CD14-positive monocyte (primary cell): ENCODE measurements at regions not wholly inside any gene's neighbourhood (a gene's known extent, or its start where the extent isn't known, plus 50 kb on each side); places are given as distances from the start of the nearest gene placed in this dataset.
"Not testable (repeated sequence)": the region's sequence is repeated elsewhere in the genome, so short reads cannot be mapped to it uniquely, and the experiment has no call there.

Source experiments
- DNase-seq, 3 donors: peaks; one replicate each; pipeline ENCODE4 v3.0.0-alpha.2; 2011 to 2022
- H2AFZ ChIP-seq: 2 replicates; pipeline ENCODE4 v1.6.0; 2012; ENCODE audit warnings: mild to moderate bottlenecking, low read depth, low read length, inconsistent platforms; ENCODE audit not compliant: insufficient read depth, poor library complexity, severe bottlenecking
- H3K27ac ChIP-seq, 2 donors: 1 replicate in 1 of 2; 2 replicates in 1 of 2; pipeline ENCODE4 v1.5.1; 2012 to 2013; ENCODE audit warnings: low read length in 2 of 2, control low read depth in 1 of 2, inconsistent platforms in 1 of 2, low read depth in 1 of 2, mild to moderate bottlenecking in 1 of 2
- H3K27me3 ChIP-seq, 2 donors: one replicate each; pipeline versions ENCODE4 v1.6.0 to v1.6.1; 2011 to 2013; ENCODE audit warnings: low read length in 2 of 2; ENCODE audit not compliant: control insufficient read depth in 2 of 2, insufficient read depth in 2 of 2
- H3K36me3 ChIP-seq, 2 donors: replicated peaks in 1 of 2; 1 replicate in 1 of 2; 2 replicates in 1 of 2; pipeline versions ENCODE4 v1.5.1 to v1.6.1; 2012 to 2013; ENCODE audit warnings: low read length in 2 of 2, control low read depth in 1 of 2, inconsistent platforms in 1 of 2, mild to moderate bottlenecking in 1 of 2; ENCODE audit not compliant: insufficient read depth in 2 of 2, control insufficient read depth in 1 of 2
- H3K4me1 ChIP-seq, 2 donors: 1 replicate in 1 of 2; 2 replicates in 1 of 2; pipeline versions ENCODE4 v1.5.1 to v1.6.1; 2012 to 2013; ENCODE audit warnings: low read length in 2 of 2, control low read depth in 1 of 2, inconsistent platforms in 1 of 2, mild to moderate bottlenecking in 1 of 2, moderate library complexity in 1 of 2; ENCODE audit not compliant: insufficient read depth in 2 of 2, control insufficient read depth in 1 of 2
- H3K4me2 ChIP-seq: replicated peaks from 2 replicates; pipeline ENCODE3; 2012; ENCODE audit warnings: low read length, moderate library complexity, mild to moderate bottlenecking; ENCODE audit not compliant: poor library complexity, severe bottlenecking; ENCODE audit errors: extremely low read depth
- H3K4me3 ChIP-seq, 3 experiments: fragments of 200-600 bp in 1 of 3; sonication (generic) in 1 of 3; replicated peaks in 1 of 3; 1 replicate in 2 of 3; 2 replicates in 1 of 3; pipeline ENCODE4 v1.5.1; 2011 to 2013; ENCODE audit warnings: low read length in 3 of 3, mild to moderate bottlenecking in 3 of 3, control low read depth in 2 of 3, low read depth in 2 of 3, inconsistent platforms in 1 of 3, moderate library complexity in 1 of 3
- H3K79me2 ChIP-seq: 2 replicates; pipeline ENCODE4 v1.6.0; 2012; ENCODE audit warnings: mild to moderate bottlenecking, control low read depth, inconsistent platforms, low read length, moderate library complexity; ENCODE audit not compliant: insufficient read depth
- H3K9ac ChIP-seq: 2 replicates; pipeline ENCODE4 v1.6.0; 2017; ENCODE audit warnings: low read length, mild to moderate bottlenecking; ENCODE audit not compliant: insufficient read depth, poor library complexity, severe bottlenecking
- H3K9me3 ChIP-seq, 2 donors: replicated peaks in 1 of 2; 1 replicate in 1 of 2; 2 replicates in 1 of 2; pipeline versions ENCODE4 v1.5.1 to v1.6.1; 2012 to 2013; ENCODE audit warnings: low read length in 2 of 2, control low read depth in 1 of 2; ENCODE audit not compliant: control insufficient read depth in 1 of 2, insufficient read depth in 1 of 2
- H4K20me1 ChIP-seq: 2 replicates; pipeline ENCODE4 v1.6.0; 2012; ENCODE audit warnings: mild to moderate bottlenecking, low read length, control low read depth, moderate library complexity; ENCODE audit not compliant: insufficient read depth
- H3K27ac Mint-ChIP-seq, 7 donors: one replicate each; pipeline ENCODE4 v1.8.0; 2020; ENCODE audit warnings: mild to moderate bottlenecking in 7 of 7, mixed read lengths in 7 of 7, moderate library complexity in 6 of 7, inconsistent platforms in 2 of 7
- H3K27me3 Mint-ChIP-seq, 3 donors: one replicate each; pipeline ENCODE4 v1.8.0; 2021 to 2022; ENCODE audit warnings: low read depth in 3 of 3, mild to moderate bottlenecking in 3 of 3, mixed read lengths in 3 of 3, moderate library complexity in 3 of 3, inconsistent platforms in 1 of 3
- H3K36me3 Mint-ChIP-seq, 2 donors: one replicate each; pipeline ENCODE4 v1.8.0; 2020; ENCODE audit warnings: mixed read lengths in 2 of 2, inconsistent platforms in 1 of 2, mild to moderate bottlenecking in 1 of 2
- H3K4me1 Mint-ChIP-seq: one replicate; pipeline ENCODE4 v1.8.0; 2020; ENCODE audit warnings: mild to moderate bottlenecking, mixed read lengths
- H3K4me3 Mint-ChIP-seq, 2 donors: one replicate each; pipeline ENCODE4 v1.8.0; 2020; ENCODE audit warnings: mild to moderate bottlenecking in 2 of 2, mixed read lengths in 2 of 2, moderate library complexity in 1 of 2
- H3K9me3 Mint-ChIP-seq, 7 donors: one replicate each; pipeline ENCODE4 v1.8.0; 2020 to 2022; ENCODE audit warnings: mixed read lengths in 7 of 7, mild to moderate bottlenecking in 6 of 7, moderate library complexity in 6 of 7, inconsistent platforms in 2 of 7
- WGBS: methylation state at CpG from one replicate; pipeline ENCODE4 v1.1.5; 2013; ENCODE audit warnings: missing lambda C conversion rate; ENCODE audit not compliant: insufficient coverage; 5-methylcytosine and 5-hydroxymethylcytosine counted together
- intact Hi-C, 2 donors: fragments of 100-400 bp; cut with micrococcal nuclease; formaldehyde crosslinking; loops; one replicate each; pipeline versions ENCODE4 v1.15.0 to v1.15.1; 2023

DNA sequence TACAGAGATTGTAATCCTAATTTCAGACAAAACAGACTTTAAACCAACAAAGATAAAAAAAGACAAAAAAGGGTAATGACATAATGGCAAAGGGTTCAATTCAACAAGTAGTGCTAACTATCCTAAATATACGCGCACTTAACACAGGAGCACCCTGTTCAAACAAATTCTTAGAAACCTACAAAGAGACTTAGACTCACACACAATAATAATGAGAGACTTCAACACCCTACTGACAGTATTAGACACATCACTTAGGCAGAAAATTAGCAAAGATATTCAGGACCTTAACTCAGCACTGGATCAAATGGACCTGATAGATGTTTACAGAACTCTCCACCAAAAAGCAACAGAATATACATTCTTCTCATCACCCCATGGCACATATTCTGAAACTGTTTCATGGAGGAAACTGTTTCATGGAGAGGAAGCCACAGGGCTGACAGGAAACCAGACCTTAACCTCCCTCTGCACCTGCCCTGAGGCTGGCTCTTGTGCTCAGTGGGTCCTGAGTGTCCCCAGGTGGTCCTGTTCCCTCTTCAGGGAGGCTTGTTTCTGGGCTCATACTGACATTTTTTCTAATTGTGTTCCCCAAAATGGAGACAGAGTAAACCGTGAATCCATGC lies 54.7 kb downstream of the OR4M2 start:
- H3K36me3 Mint-ChIP-seq, H3K4me3 ChIP-seq, H3K27ac Mint-ChIP-seq, H3K79me2 ChIP-seq, H3K4me3 Mint-ChIP-seq, H3K27ac ChIP-seq, intact Hi-C loops, DNase-seq, H3K9me3 Mint-ChIP-seq, H3K9ac ChIP-seq, H3K27me3 Mint-ChIP-seq, H3K27me3 ChIP-seq, H2AFZ ChIP-seq, H3K36me3 ChIP-seq, H4K20me1 ChIP-seq, H3K4me1 Mint-ChIP-seq, H3K9me3 ChIP-seq, H3K4me1 ChIP-seq, H3K4me2 ChIP-seq: not testable (repeated sequence)
- no CpG with 5 or more reads among the region's 3 CpGs for WGBS

DNA sequence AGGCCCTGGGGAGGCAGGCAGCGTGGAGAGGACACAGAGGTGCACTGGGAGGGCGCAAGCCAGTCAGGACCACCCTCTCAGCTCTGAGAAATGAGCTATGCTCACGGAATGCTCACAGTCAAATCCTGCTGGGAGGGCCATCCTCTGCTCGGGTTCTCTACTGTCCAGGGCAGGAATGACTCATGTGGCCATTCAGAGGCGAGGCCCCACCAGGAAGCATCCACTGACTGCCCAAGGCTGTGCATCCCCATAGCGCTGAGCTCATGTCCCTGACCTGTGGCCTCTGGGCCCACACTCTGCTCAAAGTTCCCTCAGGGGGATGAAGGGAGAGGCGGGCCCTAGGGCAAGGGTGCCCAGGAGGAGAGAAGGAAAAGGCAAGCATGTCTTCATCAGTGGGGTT lies 57.2 kb downstream of the OR4M2 start:
- H3K4me2 ChIP-seq, H3K27ac Mint-ChIP-seq, H3K4me1 ChIP-seq, H4K20me1 ChIP-seq, H3K27me3 Mint-ChIP-seq, H2AFZ ChIP-seq, H3K36me3 ChIP-seq, H3K27ac ChIP-seq, H3K9me3 ChIP-seq, DNase-seq, H3K9me3 Mint-ChIP-seq, H3K27me3 ChIP-seq, H3K9ac ChIP-seq, H3K4me1 Mint-ChIP-seq, H3K36me3 Mint-ChIP-seq, H3K4me3 Mint-ChIP-seq, H3K4me3 ChIP-seq, H3K79me2 ChIP-seq, intact Hi-C loops: not testable (repeated sequence)
- WGBS: no CpG with 5 or more reads among the region's 7 CpGs

DNA sequence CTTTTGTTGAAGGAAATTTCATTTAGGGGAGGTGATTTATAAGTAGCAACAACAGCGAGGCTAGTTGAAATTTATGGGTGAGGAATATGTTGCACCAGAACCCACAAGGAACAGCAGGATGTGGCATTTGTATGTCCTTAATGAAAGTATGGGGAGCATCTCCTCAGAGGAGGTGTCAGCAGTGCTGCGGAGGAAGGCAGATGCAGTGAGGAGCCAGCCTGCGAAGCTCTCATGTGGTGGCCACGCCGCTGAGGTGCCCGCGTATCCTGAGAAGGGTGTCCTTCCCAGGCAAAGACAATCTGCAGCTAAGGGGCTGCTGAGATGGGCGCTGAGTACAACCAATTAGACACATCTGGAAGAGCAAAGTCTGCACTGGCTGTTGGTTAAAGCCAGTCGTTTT lies 60.8 kb downstream of the OR4M2 start:
- not testable (repeated sequence) for H3K4me1 Mint-ChIP-seq, H3K4me3 Mint-ChIP-seq

DNA sequence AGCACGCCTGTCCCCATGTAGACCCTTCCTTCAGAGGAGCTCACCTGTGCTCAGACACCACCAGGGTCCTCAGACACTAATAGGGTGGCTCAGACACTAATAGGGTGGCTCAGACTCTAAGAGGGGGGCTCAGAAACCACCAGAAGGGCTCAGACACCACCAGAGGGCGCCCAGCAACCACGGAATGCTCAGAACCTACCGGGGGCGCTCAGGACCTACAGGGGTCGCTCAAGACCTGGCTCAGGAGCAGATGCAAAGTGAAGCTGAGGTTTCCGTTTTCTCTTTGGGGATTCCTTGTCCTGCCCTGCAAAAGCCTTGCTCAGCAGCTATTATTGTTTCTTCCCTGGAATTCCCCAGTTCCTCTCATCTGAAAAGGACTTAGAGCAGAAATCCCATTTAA lies 67.8 kb downstream of the OR4M2 start:
- intact Hi-C loops, H3K9me3 Mint-ChIP-seq, H3K27me3 Mint-ChIP-seq, H3K27ac Mint-ChIP-seq, H3K4me1 ChIP-seq, DNase-seq, H2AFZ ChIP-seq, H3K4me3 ChIP-seq, H3K4me1 Mint-ChIP-seq, H3K36me3 ChIP-seq, H4K20me1 ChIP-seq, H3K4me2 ChIP-seq, H3K9me3 ChIP-seq, H3K9ac ChIP-seq, H3K27me3 ChIP-seq, H3K79me2 ChIP-seq, H3K4me3 Mint-ChIP-seq, H3K36me3 Mint-ChIP-seq, H3K27ac ChIP-seq: not testable (repeated sequence)
- WGBS: no CpG with 5 or more reads among the region's 7 CpGs

More for the DNA sequence above, 60.8 kb downstream of the OR4M2 start:
- H3K27me3 ChIP-seq, H3K36me3 ChIP-seq, H3K27ac Mint-ChIP-seq, DNase-seq, H3K27ac ChIP-seq, H3K79me2 ChIP-seq, H3K4me2 ChIP-seq, H3K9ac ChIP-seq, H3K27me3 Mint-ChIP-seq, intact Hi-C loops, H4K20me1 ChIP-seq, H2AFZ ChIP-seq, H3K9me3 ChIP-seq, H3K36me3 Mint-ChIP-seq, H3K9me3 Mint-ChIP-seq, H3K4me3 ChIP-seq, H3K4me1 ChIP-seq: not testable (repeated sequence)
- no CpG with 5 or more reads among the region's 9 CpGs for WGBS
